Stomach (tissue), 8 donors: ENCODE measurements at regions not wholly inside any gene's neighbourhood (a gene's known extent, or its start where the extent isn't known, plus 50 kb on each side); places are given as distances from the start of the nearest gene placed in this dataset.
A peak's percentile ranks its signal among the peaks of the same experiment; 100 is the strongest.

ENCODE experiments used
- DNase-seq, 2 donors: peaks; one replicate each; pipeline versions ENCODE4 v3.0.0 to v3.0.0-alpha.2; 2013 to 2019
- H3K27ac ChIP-seq, 5 donors: fragments of 200-600 bp in 4 of 5; sonication (generic) in 4 of 5; one replicate each; pipeline ENCODE4 v1.5.1; 2013 to 2019; ENCODE audit warnings: mild to moderate bottlenecking in 1 of 5, moderate library complexity in 1 of 5
- H3K27me3 ChIP-seq, 3 donors: fragments of 200-600 bp; sonication (generic); one replicate each; pipeline ENCODE4 v1.5.1; 2017 to 2019; ENCODE audit warnings: mixed run types in 1 of 3
- H3K36me3 ChIP-seq, 4 donors: fragments of 200-600 bp; sonication (generic); 1 replicate in 3 of 4; 2 replicates in 1 of 4; pipeline ENCODE4 v1.5.1; 2016 to 2019
- H3K4me1 ChIP-seq, 4 donors: fragments of 200-600 bp; sonication (generic); one replicate each; pipeline ENCODE4 v1.5.1; 2016 to 2019
- H3K4me3 ChIP-seq, 4 donors: fragments of 200-600 bp; sonication (generic) in 3 of 4; one replicate each; pipeline ENCODE4 v1.5.1; 2016 to 2019; ENCODE audit warnings: mild to moderate bottlenecking in 1 of 4
- H3K9me3 ChIP-seq, 4 donors: fragments of 200-600 bp; sonication (generic); one replicate each; pipeline ENCODE4 v1.5.1; 2016 to 2019
- EP300 ChIP-seq: sonication (generic); formaldehyde crosslinking; IDR thresholded peaks from one replicate; pipeline ENCODE4 v1.6.1; 2017; ENCODE audit warnings: antibody characterized with exemption
- POLR2A ChIP-seq, 4 donors: fragments of 450-650 bp; IDR thresholded peaks; one replicate each; pipeline ENCODE4 v1.6.1; 2016; ENCODE audit warnings: antibody characterized with exemption in 4 of 4, control low read depth in 2 of 4, mild to moderate bottlenecking in 1 of 4, moderate library complexity in 1 of 4
- POLR2AphosphoS5 ChIP-seq, 3 donors: sonication (generic); formaldehyde crosslinking; IDR thresholded peaks; one replicate each; pipeline ENCODE4 v1.6.1; 2016; ENCODE audit warnings: antibody characterized with exemption in 3 of 3
- WGBS, 5 donors: extraction: QIAGEN DNeasy Blood & Tissue Kit in 3 of 5; methylation state at CpG; one replicate each; pipeline versions ENCODE4 v1.1.5 to v1.1.7; 2013 to 2018; 5-methylcytosine and 5-hydroxymethylcytosine counted together
- intact Hi-C: fragments of 100-400 bp; cut with DNase I; formaldehyde crosslinking; loops from one replicate; pipeline ENCODE4 v1.15.1; 2023; ENCODE audit warnings: low total_unique reads
- TF ChIP-seq, protein P1 (sequence below), 7 experiments: fragments of 450-650 bp in 4 of 7; fragments of 200-600 bp in 3 of 7; sonication (generic) in 3 of 7; IDR thresholded peaks; one replicate each; pipeline ENCODE4 v1.5.1; 2016 to 2019; ENCODE audit warnings: antibody characterized with exemption in 7 of 7, control low read depth in 2 of 7, mild to moderate bottlenecking in 1 of 7
- donor health status: healthy with polysubstance abuse.
- donor health status: Bipolar disorder and iron deficiency.
- donor health status: healthy.

DNA sequence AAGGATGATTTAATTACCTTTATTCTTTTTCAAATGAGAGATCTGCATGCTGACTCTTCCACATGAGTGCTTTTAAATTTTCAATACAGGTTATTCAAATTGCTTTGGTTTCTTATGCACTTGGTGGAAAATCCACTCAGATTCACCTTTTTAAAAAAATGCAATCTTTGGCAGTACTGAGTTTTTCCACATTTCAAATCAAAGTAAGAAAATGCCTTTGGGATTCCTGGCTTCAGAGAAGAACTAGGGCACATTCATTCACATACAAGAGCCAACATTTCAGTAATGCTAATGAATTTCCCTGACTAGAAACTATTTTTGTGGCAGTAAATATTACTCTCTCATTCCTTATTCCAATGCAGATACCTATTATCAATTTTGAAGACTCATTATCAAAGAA is 342.2 kb downstream of the ETNK1 start:
- no peak overlapping the region for H3K4me3 ChIP-seq
- no peaks in the 10 kb centered on the region for H3K36me3 ChIP-seq
- DNase-seq: no peak
- intact Hi-C loops: no loop called here
- H3K27ac ChIP-seq: no peak overlapping the region
- H3K9me3 ChIP-seq: no peaks in the 10 kb centered on the region
- H3K27me3 ChIP-seq: no peaks in the 10 kb centered on the region
- TF ChIP-seq, protein P1, sequence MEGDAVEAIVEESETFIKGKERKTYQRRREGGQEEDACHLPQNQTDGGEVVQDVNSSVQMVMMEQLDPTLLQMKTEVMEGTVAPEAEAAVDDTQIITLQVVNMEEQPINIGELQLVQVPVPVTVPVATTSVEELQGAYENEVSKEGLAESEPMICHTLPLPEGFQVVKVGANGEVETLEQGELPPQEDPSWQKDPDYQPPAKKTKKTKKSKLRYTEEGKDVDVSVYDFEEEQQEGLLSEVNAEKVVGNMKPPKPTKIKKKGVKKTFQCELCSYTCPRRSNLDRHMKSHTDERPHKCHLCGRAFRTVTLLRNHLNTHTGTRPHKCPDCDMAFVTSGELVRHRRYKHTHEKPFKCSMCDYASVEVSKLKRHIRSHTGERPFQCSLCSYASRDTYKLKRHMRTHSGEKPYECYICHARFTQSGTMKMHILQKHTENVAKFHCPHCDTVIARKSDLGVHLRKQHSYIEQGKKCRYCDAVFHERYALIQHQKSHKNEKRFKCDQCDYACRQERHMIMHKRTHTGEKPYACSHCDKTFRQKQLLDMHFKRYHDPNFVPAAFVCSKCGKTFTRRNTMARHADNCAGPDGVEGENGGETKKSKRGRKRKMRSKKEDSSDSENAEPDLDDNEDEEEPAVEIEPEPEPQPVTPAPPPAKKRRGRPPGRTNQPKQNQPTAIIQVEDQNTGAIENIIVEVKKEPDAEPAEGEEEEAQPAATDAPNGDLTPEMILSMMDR (IDR thresholded peaks at IDR 0.05): no peak
- no peak for TF ChIP-seq EP300
- no peak for TF ChIP-seq POLR2AphosphoS5 (IDR thresholded peaks at IDR 0.05)
- no peak for TF ChIP-seq POLR2A (IDR thresholded peaks at IDR 0.05)
- H3K4me1 ChIP-seq: no peaks in the 10 kb centered on the region

DNA sequence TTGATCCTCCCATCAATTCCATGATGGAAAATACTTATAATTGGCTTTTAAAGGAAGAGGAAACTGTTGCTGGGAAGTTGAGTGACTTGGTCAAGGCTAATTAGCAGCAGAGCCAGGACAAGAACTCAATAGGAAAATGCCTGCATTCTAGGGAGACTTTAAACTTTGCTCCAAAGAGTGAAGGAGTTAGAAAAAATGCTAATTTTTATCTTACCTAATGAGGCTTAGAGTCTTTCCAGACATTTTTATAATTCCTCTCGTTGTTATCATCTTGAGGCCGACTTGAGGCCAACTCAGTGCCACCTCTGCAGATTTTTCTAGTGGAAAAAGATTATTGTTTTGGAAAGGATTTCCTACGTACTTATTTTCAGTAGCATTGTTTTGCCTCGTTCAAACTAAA is 344.6 kb downstream of the ETNK1 start:
- Histone ChIP-seq H3K4me1 (no peaks in the 10 kb centered on the region), H3K9me3 (no peaks in the 10 kb centered on the region), H3K27me3 (no peaks in the 10 kb centered on the region), H3K4me3 (no peak overlapping the region), H3K27ac (no peak overlapping the region), H3K36me3 (no peaks in the 10 kb centered on the region)
- DNase-seq: no peak
- intact Hi-C loops: no loop called here
- 51 to 64% (median 62%) methylated on average over 4 of the region's 4 CpGs for WGBS, 5 donors
- no peak for TF ChIP-seq POLR2A (IDR thresholded peaks at IDR 0.05)
- TF ChIP-seq, protein P1 (IDR thresholded peaks at IDR 0.05): no peak
- no peak for TF ChIP-seq POLR2AphosphoS5 (IDR thresholded peaks at IDR 0.05)
- no peak for TF ChIP-seq EP300

- Histone ChIP-seq H3K27me3 (no peaks in the 10 kb centered on the region), H3K36me3 (no peaks in the 10 kb centered on the region), H3K9me3 (no peaks in the 10 kb centered on the region), H3K4me1 (no peaks in the 10 kb centered on the region), H3K27ac (no peak overlapping the region), H3K4me3 (no peak overlapping the region)
- no peak for DNase-seq
- 69 to 86% (median 78%) methylated on average over 6 of the region's 6 CpGs for WGBS, 5 donors
- intact Hi-C loops: no loop called here
- TF ChIP-seq POLR2A (IDR thresholded peaks at IDR 0.05) (no peak), EP300 (no peak), POLR2AphosphoS5 (IDR thresholded peaks at IDR 0.05) (no peak)
- TF ChIP-seq, protein P1 (IDR thresholded peaks at IDR 0.05): no peak
Observed at GRCh38 chr12:22971247-22971646, 346.3 kb downstream of the ETNK1 start.

DNA sequence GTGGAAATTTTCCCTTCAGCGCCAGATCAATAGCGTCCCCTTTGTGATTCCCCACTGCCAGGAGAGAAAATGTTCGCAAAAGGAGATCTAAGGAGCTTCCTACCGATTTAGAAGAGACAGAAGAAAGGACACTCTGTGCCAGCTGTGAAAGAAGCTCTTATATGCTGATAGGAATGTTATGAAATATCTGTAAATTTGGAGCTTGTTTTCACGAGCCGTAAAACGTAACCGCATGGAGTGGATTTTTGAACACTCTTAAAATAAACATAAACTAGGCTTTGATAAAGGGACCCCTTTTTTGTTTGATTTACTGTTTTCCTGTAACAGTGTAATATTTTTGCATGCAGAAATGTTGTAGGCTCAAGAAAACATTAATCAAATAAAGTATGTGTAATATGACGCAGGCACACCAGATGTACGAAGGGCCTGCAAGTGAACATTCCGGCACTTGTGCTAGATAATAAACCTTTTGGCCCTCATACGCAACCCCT is 346.8 kb downstream of the ETNK1 start:
- intact Hi-C loops: no loop called here
- TF ChIP-seq POLR2AphosphoS5 (IDR thresholded peaks at IDR 0.05): no peak
- no peak for TF ChIP-seq EP300
- no peak for TF ChIP-seq POLR2A (IDR thresholded peaks at IDR 0.05)
- TF ChIP-seq, protein P1 (IDR thresholded peaks at IDR 0.05): no peak
- no peak overlapping the region for H3K27ac ChIP-seq
- WGBS, 5 donors: 77 to 83% (median 82%) methylated on average over 12 of the region's 12 CpGs
- H3K4me1 ChIP-seq: no peaks in the 10 kb centered on the region
- H3K27me3 ChIP-seq: no peaks in the 10 kb centered on the region
- DNase-seq: peak in 1 of 2 donors; percentile 12
- H3K9me3 ChIP-seq: no peaks in the 10 kb centered on the region
- H3K36me3 ChIP-seq: no peaks in the 10 kb centered on the region
- H3K4me3 ChIP-seq: no peak overlapping the region
